WTC11 (cell line): ENCODE measurements at regions not wholly inside any gene's neighbourhood (a gene's known extent, or its start where the extent isn't known, plus 50 kb on each side); places are given as distances from the start of the nearest gene placed in this dataset.

Source experiments
- ATF3 ChIP-seq: sonication (generic); formaldehyde crosslinking; conservative IDR thresholded peaks from 2 replicates; pipeline ENCODE4 v1.8.1; 2022; ENCODE audit warnings: mild to moderate bottlenecking, missing genetic modification reagents
- CTCF ChIP-seq: fragments of 200-600 bp; IDR thresholded peaks from 2 replicates; pipeline ENCODE4 v1.8.0; 2022; ENCODE audit warnings: antibody characterized with exemption
- IRF1 ChIP-seq: sonication (generic); formaldehyde crosslinking; IDR thresholded peaks from 2 replicates; pipeline ENCODE4 v1.8.0; 2023; ENCODE audit warnings: missing genetic modification reagents
- JUN ChIP-seq: sonication (generic); formaldehyde crosslinking; IDR thresholded peaks from 2 replicates; pipeline ENCODE4 v1.8.0; 2023; ENCODE audit warnings: mild to moderate bottlenecking, missing genetic modification reagents
- NFYB ChIP-seq: sonication (generic); formaldehyde crosslinking; conservative IDR thresholded peaks from 2 replicates; pipeline ENCODE4 v1.8.0; 2022; ENCODE audit warnings: low read depth, missing genetic modification reagents
- NR2C2 ChIP-seq: sonication (generic); formaldehyde crosslinking; IDR thresholded peaks from 2 replicates; pipeline ENCODE4 v1.8.0; 2022; ENCODE audit warnings: mild to moderate bottlenecking, missing genetic modification reagents

- no peak for TF ChIP-seq CTCF
- TF ChIP-seq JUN (CRISPR knock-in tag): no peak
- no peak for TF ChIP-seq NFYB (CRISPR knock-in tag)
- no peak for TF ChIP-seq NR2C2 (CRISPR knock-in tag)
- no peak for TF ChIP-seq ATF3 (CRISPR knock-in tag)
- no peak for TF ChIP-seq IRF1 (CRISPR knock-in tag)
These were observed 193.4 kb upstream of the PRDM1 start for GRCh38 chr6:105892577-105893262.
